ENCODE measurements at regions not wholly inside any gene's neighbourhood (a gene's known extent, or its start where the extent isn't known, plus 50 kb on each side); places are given as distances from the start of the nearest gene placed in this dataset.

- in situ Hi-C loops (cut with HindIII; ENCODE audit: low pct_unique_long_range_greater_than_20kb, low sequenced_read_pairs) (no loop called here), intact Hi-C loops (cut with micrococcal nuclease; ENCODE audit: unreplicated experiment) (no loop called here)
- ChIA-PET POLR2A (no interaction called here), CTCF (no interaction called here)
- Histone ChIP-seq H3K9me3 (ENCODE audit: control insufficient read depth, insufficient read depth, low read depth, low read length) (no peaks in the 10 kb centered on the region), H3K4me3 (ENCODE audit: low read depth in 2 of 2, low read length in 2 of 2) (no peak overlapping the region), H3K27ac (ENCODE audit: low read length) (no peak overlapping the region), H3K36me3 (ENCODE audit: control insufficient read depth, insufficient read depth, low read length) (no peaks in the 10 kb centered on the region; the same call in 1 of the 2 replicates), H3K4me1 (ENCODE audit: control insufficient read depth, insufficient read depth, low read length) (no peaks in the 10 kb centered on the region), H3K27me3 (ENCODE audit: control insufficient read depth, insufficient read depth, low read length) (no peaks in the 10 kb centered on the region)
- no TSS peak for BruUV-seq (replicated peaks)
- DNase-seq (ENCODE audit: low read depth, low spot score): no peak
- no peak for ATAC-seq
- TF ChIP-seq TCF7L2 (IDR thresholded peaks at IDR 0.05; ENCODE audit: low read depth, low read length) (no peak), REST (IDR thresholded peaks at IDR 0.05; ENCODE audit: insufficient read depth in 1 of 2, low read depth in 2 of 2, low read length in 1 of 2) (no peak), SIN3A (IDR thresholded peaks at IDR 0.05; ENCODE audit: borderline replicate concordance, insufficient read depth, low read depth, low read length) (no peak), POLR2AphosphoS5 (IDR thresholded peaks at IDR 0.05; ENCODE audit: low read depth, low read length) (no peak), CTCF (IDR thresholded peaks at IDR 0.05) (no peak)
These were observed 1235.3 kb upstream of the ADGRL2 start for GRCh38 chr1:80565406-80565805.

- in situ Hi-C loops (cut with HindIII; ENCODE audit: low pct_unique_long_range_greater_than_20kb, low sequenced_read_pairs) (no loop called here), intact Hi-C loops (cut with micrococcal nuclease; ENCODE audit: unreplicated experiment) (no loop called here)
- no peaks in the 10 kb centered on the region for H3K36me3 ChIP-seq (ENCODE audit: control insufficient read depth, insufficient read depth, low read length)
- H3K4me3 ChIP-seq (ENCODE audit: low read depth in 2 of 2, low read length in 2 of 2): no peak overlapping the region
- H3K9me3 ChIP-seq (ENCODE audit: control insufficient read depth, insufficient read depth, low read depth, low read length): no peaks in the 10 kb centered on the region
- ATAC-seq: no peak
- H3K4me1 ChIP-seq (ENCODE audit: control insufficient read depth, insufficient read depth, low read length): no peaks in the 10 kb centered on the region
- POLR2A ChIA-PET: no interaction called here
- BruUV-seq (replicated peaks): no TSS peak
- no peak for DNase-seq (ENCODE audit: low read depth, low spot score)
- TF ChIP-seq CTCF (IDR thresholded peaks at IDR 0.05) (no peak), SIN3A (IDR thresholded peaks at IDR 0.05; ENCODE audit: borderline replicate concordance, insufficient read depth, low read depth, low read length) (no peak), POLR2AphosphoS5 (IDR thresholded peaks at IDR 0.05; ENCODE audit: low read depth, low read length) (no peak), TCF7L2 (IDR thresholded peaks at IDR 0.05; ENCODE audit: low read depth, low read length) (no peak), REST (IDR thresholded peaks at IDR 0.05; ENCODE audit: insufficient read depth in 1 of 2, low read depth in 2 of 2, low read length in 1 of 2) (no peak)
- no peak overlapping the region for H3K27ac ChIP-seq (ENCODE audit: low read length)
- CTCF ChIA-PET: no interaction called here
- no peaks in the 10 kb centered on the region for H3K27me3 ChIP-seq (ENCODE audit: control insufficient read depth, insufficient read depth, low read length)
These were observed 1258.5 kb upstream of the ADGRL2 start for GRCh38 chr1:80542231-80542630.

Data from Panc1 (cell line).